Skeletal muscle tissue (tissue), 3 donors: ENCODE measurements at regions not wholly inside any gene's neighbourhood (a gene's known extent, or its start where the extent isn't known, plus 50 kb on each side); places are given as distances from the start of the nearest gene placed in this dataset.

ENCODE experiments used
- H3K27ac ChIP-seq: one replicate; pipeline ENCODE4 v1.7.0; 2013; ENCODE audit warnings: mild to moderate bottlenecking, low read depth, low read length, inconsistent platforms
- H3K27me3 ChIP-seq, 3 donors: one replicate each; pipeline ENCODE4 v1.7.0; 2013; ENCODE audit warnings: low read length in 3 of 3; ENCODE audit not compliant: control insufficient read depth in 3 of 3, insufficient read depth in 3 of 3
- H3K36me3 ChIP-seq, 3 donors: one replicate each; pipeline ENCODE4 v1.7.0; 2013; ENCODE audit warnings: low read length in 3 of 3; ENCODE audit not compliant: control insufficient read depth in 3 of 3, insufficient read depth in 3 of 3
- H3K4me1 ChIP-seq, 3 donors: one replicate each; pipeline ENCODE4 v1.7.0; 2013; ENCODE audit warnings: low read length in 3 of 3, mild to moderate bottlenecking in 3 of 3; ENCODE audit not compliant: control insufficient read depth in 3 of 3, insufficient read depth in 3 of 3
- H3K4me3 ChIP-seq, 3 donors: one replicate each; pipeline ENCODE4 v1.7.0; 2013; ENCODE audit warnings: low read length in 3 of 3
- H3K9ac ChIP-seq, 3 donors: one replicate each; pipeline ENCODE4 v1.7.0; 2013; ENCODE audit warnings: low read length in 3 of 3, mild to moderate bottlenecking in 3 of 3, moderate library complexity in 2 of 3, low read depth in 1 of 3
- H3K9me3 ChIP-seq, 3 donors: one replicate each; pipeline ENCODE4 v1.7.0; 2013; ENCODE audit warnings: low read length in 3 of 3; ENCODE audit not compliant: control insufficient read depth in 3 of 3
- donor health status: Osteomylitis.

- Histone ChIP-seq H3K36me3 (no peaks in the 10 kb centered on the region), H3K9me3 (no peaks in the 10 kb centered on the region), H3K27me3 (no peaks in the 10 kb centered on the region), H3K9ac (no peak overlapping the region), H3K4me1 (peaks cover 0 to 5% (median 4%) of the 10 kb centered on the region in 3 donors), H3K4me3 (no peak overlapping the region), H3K27ac (no peak overlapping the region)
Measured at GRCh38 chr7:87007038-87007437, 52.4 kb downstream of the ELAPOR2 start.

GRCh38 chr7:87004956-87005355 is 54.5 kb downstream of the ELAPOR2 start:
- Histone ChIP-seq H3K4me3 (no peak overlapping the region), H3K36me3 (no peaks in the 10 kb centered on the region), H3K9ac (no peak overlapping the region), H3K27ac (no peak overlapping the region), H3K4me1 (peaks cover 14 to 26% (median 18%) of the 10 kb centered on the region in 3 donors), H3K9me3 (no peaks in the 10 kb centered on the region), H3K27me3 (no peaks in the 10 kb centered on the region)

- Histone ChIP-seq H3K36me3 (no peaks in the 10 kb centered on the region), H3K4me1 (peaks cover 15 to 27% (median 20%) of the 10 kb centered on the region in 3 donors), H3K27me3 (no peaks in the 10 kb centered on the region), H3K9ac (no peak overlapping the region), H3K9me3 (no peaks in the 10 kb centered on the region), H3K4me3 (no peak overlapping the region), H3K27ac (no peak overlapping the region)
Measured at GRCh38 chr7:87003872-87004798, 55.3 kb downstream of the ELAPOR2 start.

GRCh38 chr7:87001214-87001613 is 58.2 kb downstream of the ELAPOR2 start:
- Histone ChIP-seq H3K27me3 (no peaks in the 10 kb centered on the region), H3K27ac (no peak overlapping the region), H3K9me3 (no peaks in the 10 kb centered on the region), H3K9ac (no peak overlapping the region), H3K36me3 (no peaks in the 10 kb centered on the region), H3K4me3 (peak overlapping the region in 1 of 3 donors; percentile 17), H3K4me1 (peaks cover 15 to 27% (median 20%) of the 10 kb centered on the region in 3 donors)

- Histone ChIP-seq H3K36me3 (no peaks in the 10 kb centered on the region), H3K9me3 (no peaks in the 10 kb centered on the region), H3K4me1 (peaks cover 15 to 27% (median 20%) of the 10 kb centered on the region in 3 donors), H3K4me3 (no peak overlapping the region), H3K9ac (no peak overlapping the region), H3K27ac (no peak overlapping the region), H3K27me3 (no peaks in the 10 kb centered on the region)
Measured at GRCh38 chr7:87000344-87000743, 59.1 kb downstream of the ELAPOR2 start.

- no peak overlapping the region for H3K4me3 ChIP-seq
- no peaks in the 10 kb centered on the region for H3K9me3 ChIP-seq
- H3K27me3 ChIP-seq: no peaks in the 10 kb centered on the region
- no peaks in the 10 kb centered on the region for H3K36me3 ChIP-seq
- peaks cover 15 to 27% (median 20%) of the 10 kb centered on the region in 3 donors for H3K4me1 ChIP-seq
- no peak overlapping the region for H3K9ac ChIP-seq
- no peak overlapping the region for H3K27ac ChIP-seq
Measured at GRCh38 chr7:86999750-87000149, 59.7 kb downstream of the ELAPOR2 start.

- no peak overlapping the region for H3K4me3 ChIP-seq
- H3K27me3 ChIP-seq: no peaks in the 10 kb centered on the region
- H3K4me1 ChIP-seq: peaks cover 4 to 9% (median 8%) of the 10 kb centered on the region in 3 donors
- H3K36me3 ChIP-seq: no peaks in the 10 kb centered on the region
- H3K9ac ChIP-seq: no peak overlapping the region
- H3K27ac ChIP-seq: no peak overlapping the region
- no peaks in the 10 kb centered on the region for H3K9me3 ChIP-seq
Measured at GRCh38 chr7:86995814-86996213, 63.6 kb downstream of the ELAPOR2 start.

- Histone ChIP-seq H3K4me3 (no peak overlapping the region), H3K27ac (no peak overlapping the region), H3K27me3 (no peaks in the 10 kb centered on the region), H3K36me3 (no peaks in the 10 kb centered on the region), H3K9me3 (no peaks in the 10 kb centered on the region), H3K4me1 (peaks cover 3 to 4% (median 3%) of the 10 kb centered on the region in 3 donors), H3K9ac (no peak overlapping the region)
Measured at GRCh38 chr7:86995052-86995725, 64.3 kb downstream of the ELAPOR2 start.

- Histone ChIP-seq H3K9ac (no peak overlapping the region), H3K27ac (no peak overlapping the region), H3K27me3 (no peaks in the 10 kb centered on the region), H3K36me3 (no peaks in the 10 kb centered on the region), H3K9me3 (no peaks in the 10 kb centered on the region), H3K4me1 (no peaks in the 10 kb centered on the region), H3K4me3 (no peak overlapping the region)
Measured at GRCh38 chr7:86991771-86992191, 67.7 kb downstream of the ELAPOR2 start.
